ENCODE measurements at regions not wholly inside any gene's neighbourhood (a gene's known extent, or its start where the extent isn't known, plus 50 kb on each side); places are given as distances from the start of the nearest gene placed in this dataset.

DNA sequence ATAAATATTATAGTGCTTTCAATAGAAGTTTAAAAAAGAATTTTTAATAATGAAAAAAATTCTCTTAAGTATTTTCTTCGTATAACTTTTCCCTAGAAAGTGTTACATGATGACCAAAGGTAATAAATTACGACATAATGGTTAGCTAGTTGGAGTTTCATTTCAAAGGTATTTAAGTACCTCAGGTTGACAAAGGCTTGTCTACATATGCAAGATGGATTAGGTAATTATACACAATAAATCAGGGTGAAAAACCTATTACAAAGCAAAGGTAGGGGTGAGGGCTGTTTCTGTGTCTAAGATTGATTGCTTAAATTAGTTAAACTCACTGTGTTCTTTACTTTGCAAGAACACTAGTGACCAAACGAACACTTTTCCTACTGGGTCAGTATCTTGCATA lies 508.5 kb upstream of the FAT1 start:
- Histone ChIP-seq H3K4me3 (ENCODE audit: low read length) (no peak overlapping the region), H3K4me1 (ENCODE audit: control insufficient read depth, insufficient read depth, low read length) (no peaks in the 10 kb centered on the region), H3K27ac (ENCODE audit: low read length) (no peak overlapping the region), H3K9me3 (ENCODE audit: control insufficient read depth, low read length) (no peaks in the 10 kb centered on the region), H3K27me3 (ENCODE audit: control insufficient read depth, insufficient read depth) (no peaks in the 10 kb centered on the region)
- 75% methylated on average over 3 of the region's 3 CpGs for WGBS
- intact Hi-C loops (cut with DNase I): no loop called here
- ATAC-seq: no peak
- DNase-seq: no peak

DNA sequence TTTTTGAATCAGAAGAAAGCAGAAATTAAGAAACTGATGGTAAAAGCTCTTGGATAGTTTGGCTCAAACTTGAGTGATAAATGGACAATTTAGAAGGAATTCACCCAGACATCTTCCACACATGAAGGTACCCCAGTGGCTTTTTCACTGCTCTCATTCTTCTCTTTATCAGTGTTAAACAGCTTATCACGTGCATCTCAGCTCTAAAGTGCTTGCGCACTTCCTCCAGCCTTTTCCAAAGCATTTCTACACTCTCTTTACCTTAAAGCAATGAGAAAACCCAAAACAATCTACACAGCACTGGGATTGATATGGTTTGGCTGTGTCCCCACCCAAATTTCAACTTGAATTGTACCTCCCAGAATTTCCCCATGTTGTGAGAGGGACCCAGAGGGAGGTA lies 509.1 kb upstream of the FAT1 start:
- H3K9me3 ChIP-seq (ENCODE audit: control insufficient read depth, low read length): no peaks in the 10 kb centered on the region
- WGBS: 84% methylated on average over 2 of the region's 2 CpGs
- ATAC-seq: no peak
- DNase-seq: no peak
- no peak overlapping the region for H3K27ac ChIP-seq (ENCODE audit: low read length)
- H3K4me3 ChIP-seq (ENCODE audit: low read length): no peak overlapping the region
- no peaks in the 10 kb centered on the region for H3K27me3 ChIP-seq (ENCODE audit: control insufficient read depth, insufficient read depth)
- H3K4me1 ChIP-seq (ENCODE audit: control insufficient read depth, insufficient read depth, low read length): no peaks in the 10 kb centered on the region
- intact Hi-C loops (cut with DNase I): no loop called here

DNA sequence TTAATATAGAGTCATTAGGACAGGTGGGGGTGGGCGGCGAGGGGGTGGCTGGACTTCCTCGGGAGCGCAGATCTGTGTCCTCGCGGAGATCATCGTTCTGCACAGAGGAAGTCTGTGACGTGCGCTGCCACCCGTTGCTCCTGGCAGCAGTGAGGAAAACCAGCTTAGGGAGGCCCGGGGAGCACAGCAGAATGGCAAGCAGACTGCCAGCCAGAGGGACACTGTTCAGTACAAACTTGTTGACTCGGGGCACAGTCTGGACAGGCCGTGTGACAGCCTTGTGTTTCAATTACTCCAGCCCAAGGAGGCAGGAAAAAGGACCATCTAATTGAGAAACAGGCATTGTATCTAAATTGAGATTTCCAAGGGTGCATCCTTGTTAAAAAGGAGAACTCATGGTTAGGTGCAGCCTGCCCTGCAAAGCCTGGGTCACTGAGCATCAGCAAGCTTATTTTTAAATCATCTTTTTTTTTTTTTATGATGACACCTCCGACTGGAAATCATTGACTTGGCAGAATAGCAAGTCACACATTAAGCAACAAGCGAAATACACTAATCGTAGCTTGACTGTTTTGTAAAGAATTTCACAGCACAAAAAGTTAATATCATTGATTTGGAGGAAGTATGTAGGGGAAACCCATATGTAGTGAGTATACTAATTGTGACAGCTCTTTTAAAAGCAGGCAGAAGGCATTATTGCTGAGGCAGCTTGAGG lies 512.0 kb upstream of the FAT1 start:
- Histone ChIP-seq H3K4me3 (ENCODE audit: low read length) (no peak overlapping the region), H3K27me3 (ENCODE audit: control insufficient read depth, insufficient read depth) (no peaks in the 10 kb centered on the region), H3K4me1 (ENCODE audit: control insufficient read depth, insufficient read depth, low read length) (no peaks in the 10 kb centered on the region), H3K27ac (ENCODE audit: low read length) (no peak overlapping the region), H3K9me3 (ENCODE audit: control insufficient read depth, low read length) (no peaks in the 10 kb centered on the region)
- DNase-seq (no peak), ATAC-seq (no peak)
- WGBS: 77% methylated on average over 16 of the region's 16 CpGs
- intact Hi-C loops (cut with DNase I): no loop called here

DNA sequence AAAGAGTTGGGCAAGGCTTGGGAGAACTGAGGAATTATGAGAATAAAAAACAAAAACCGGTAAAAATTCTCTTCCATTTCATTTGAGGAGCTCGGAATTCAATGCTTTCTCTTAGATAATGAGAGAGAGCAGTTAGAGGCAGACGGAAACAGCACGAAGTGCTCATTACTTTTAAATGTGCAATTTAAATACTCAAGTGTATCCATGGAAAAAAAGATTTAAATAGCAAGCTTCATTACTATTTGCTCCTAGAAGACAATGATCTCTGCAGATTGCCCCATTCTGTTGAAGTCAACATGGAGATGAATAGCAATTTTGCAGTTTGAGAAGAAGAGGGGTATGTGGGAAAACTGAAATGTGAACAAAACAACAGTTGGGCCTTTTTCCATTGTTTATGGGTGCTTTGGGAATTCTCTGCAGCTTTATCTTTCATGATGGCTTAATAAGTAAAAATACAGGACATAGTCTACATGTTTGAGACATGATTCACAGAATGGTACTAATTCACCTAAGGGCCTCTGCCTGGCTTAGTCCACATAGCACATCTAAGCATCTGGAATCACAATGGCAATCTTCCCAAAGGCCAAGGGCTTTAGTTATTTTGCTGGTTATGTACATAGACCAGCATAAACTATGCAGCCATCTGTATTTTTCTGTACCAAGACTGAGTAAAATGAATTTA lies 512.7 kb upstream of the FAT1 start:
- DNase-seq (no peak), ATAC-seq (no peak)
- Histone ChIP-seq H3K4me1 (ENCODE audit: control insufficient read depth, insufficient read depth, low read length) (no peaks in the 10 kb centered on the region), H3K27ac (ENCODE audit: low read length) (no peak overlapping the region), H3K27me3 (ENCODE audit: control insufficient read depth, insufficient read depth) (no peaks in the 10 kb centered on the region), H3K4me3 (ENCODE audit: low read length) (no peak overlapping the region), H3K9me3 (ENCODE audit: control insufficient read depth, low read length) (no peaks in the 10 kb centered on the region)
- 66% methylated on average over 4 of the region's 4 CpGs for WGBS
- intact Hi-C loops (cut with DNase I): no loop called here

DNA sequence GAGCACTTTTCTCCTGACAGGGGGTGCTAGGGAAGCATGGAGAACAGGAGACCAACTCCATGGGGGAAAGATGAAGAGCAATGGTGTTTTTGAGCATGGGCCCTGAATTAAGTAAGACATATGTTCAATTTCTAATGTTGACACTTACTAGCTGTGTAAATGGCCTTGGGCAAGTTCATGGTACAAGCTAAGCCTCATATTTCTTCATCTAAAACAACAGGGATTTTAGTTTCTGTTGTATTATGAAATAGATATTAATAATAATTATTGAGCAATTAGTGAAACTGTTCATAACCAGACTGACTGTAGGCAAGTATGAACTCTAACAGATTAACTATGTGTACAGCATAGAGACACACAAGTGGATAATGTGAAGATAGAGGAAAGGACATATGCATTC lies 515.0 kb upstream of the FAT1 start:
- no peaks in the 10 kb centered on the region for H3K4me1 ChIP-seq (ENCODE audit: control insufficient read depth, insufficient read depth, low read length)

DNA sequence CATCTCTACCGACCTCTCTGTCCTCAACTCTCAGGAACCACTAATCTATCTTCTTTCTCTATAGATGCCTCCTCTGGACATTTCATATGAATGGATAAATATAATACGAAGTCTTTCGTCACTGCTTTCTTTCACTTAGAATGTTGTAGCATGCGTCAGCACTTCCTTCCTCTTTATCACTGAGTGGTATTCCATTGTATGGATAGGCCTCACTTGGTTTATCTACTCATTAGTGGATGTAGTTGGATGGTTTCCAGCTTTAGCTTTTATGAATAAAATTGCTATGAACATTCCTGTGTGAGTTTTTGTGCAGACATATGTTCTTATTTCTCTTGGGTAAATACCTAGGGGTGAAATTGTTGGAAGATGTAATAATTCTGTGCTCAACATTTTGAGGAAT lies 528.2 kb upstream of the FAT1 start:
- no peaks in the 10 kb centered on the region for H3K9me3 ChIP-seq (ENCODE audit: control insufficient read depth, low read length)
- no peak for DNase-seq
- 43% methylated on average over 4 of the region's 4 CpGs for WGBS
- H3K4me3 ChIP-seq (ENCODE audit: low read length): no peak overlapping the region
- ATAC-seq: no peak
- intact Hi-C loops (cut with DNase I): no loop called here
- no peaks in the 10 kb centered on the region for H3K4me1 ChIP-seq (ENCODE audit: control insufficient read depth, insufficient read depth, low read length)
- H3K27ac ChIP-seq (ENCODE audit: low read length): no peak overlapping the region
- no peaks in the 10 kb centered on the region for H3K27me3 ChIP-seq (ENCODE audit: control insufficient read depth, insufficient read depth)

More for the DNA sequence above, 515.0 kb upstream of the FAT1 start:
- DNase-seq (no peak), ATAC-seq (no peak)
- no peaks in the 10 kb centered on the region for H3K9me3 ChIP-seq (ENCODE audit: control insufficient read depth, low read length)
- H3K27ac ChIP-seq (ENCODE audit: low read length): no peak overlapping the region
- intact Hi-C loops (cut with DNase I): no loop called here
- H3K27me3 ChIP-seq (ENCODE audit: control insufficient read depth, insufficient read depth): no peaks in the 10 kb centered on the region
- no peak overlapping the region for H3K4me3 ChIP-seq (ENCODE audit: low read length)

DNA sequence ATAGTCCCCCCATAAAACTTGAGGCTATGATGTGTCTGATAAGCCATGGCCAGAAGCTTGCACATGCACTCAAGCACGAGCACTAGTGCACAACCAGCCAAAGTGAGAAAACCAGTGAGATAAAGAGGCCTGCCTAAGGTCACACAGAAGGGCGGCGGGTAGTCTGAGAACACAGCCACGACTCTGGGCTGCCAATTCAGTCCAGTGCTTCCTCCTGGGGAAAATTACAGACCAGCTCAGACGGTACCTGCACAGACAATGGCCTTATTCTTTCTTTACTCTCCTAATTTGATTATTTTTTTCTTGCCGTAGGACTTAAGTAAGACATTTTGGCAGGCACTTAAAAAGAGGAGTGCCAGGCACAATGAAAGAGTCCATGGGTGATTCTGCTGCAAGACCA lies 533.2 kb upstream of the FAT1 start:
- ATAC-seq (no peak), DNase-seq (no peak)
- WGBS: 58% methylated on average over 6 of the region's 6 CpGs
- no peaks in the 10 kb centered on the region for H3K27me3 ChIP-seq (ENCODE audit: control insufficient read depth, insufficient read depth)
- H3K27ac ChIP-seq (ENCODE audit: low read length): no peak overlapping the region
- H3K4me1 ChIP-seq (ENCODE audit: control insufficient read depth, insufficient read depth, low read length): no peaks in the 10 kb centered on the region
- H3K9me3 ChIP-seq (ENCODE audit: control insufficient read depth, low read length): no peaks in the 10 kb centered on the region
- no peak overlapping the region for H3K4me3 ChIP-seq (ENCODE audit: low read length)
- intact Hi-C loops (cut with DNase I): no loop called here

DNA sequence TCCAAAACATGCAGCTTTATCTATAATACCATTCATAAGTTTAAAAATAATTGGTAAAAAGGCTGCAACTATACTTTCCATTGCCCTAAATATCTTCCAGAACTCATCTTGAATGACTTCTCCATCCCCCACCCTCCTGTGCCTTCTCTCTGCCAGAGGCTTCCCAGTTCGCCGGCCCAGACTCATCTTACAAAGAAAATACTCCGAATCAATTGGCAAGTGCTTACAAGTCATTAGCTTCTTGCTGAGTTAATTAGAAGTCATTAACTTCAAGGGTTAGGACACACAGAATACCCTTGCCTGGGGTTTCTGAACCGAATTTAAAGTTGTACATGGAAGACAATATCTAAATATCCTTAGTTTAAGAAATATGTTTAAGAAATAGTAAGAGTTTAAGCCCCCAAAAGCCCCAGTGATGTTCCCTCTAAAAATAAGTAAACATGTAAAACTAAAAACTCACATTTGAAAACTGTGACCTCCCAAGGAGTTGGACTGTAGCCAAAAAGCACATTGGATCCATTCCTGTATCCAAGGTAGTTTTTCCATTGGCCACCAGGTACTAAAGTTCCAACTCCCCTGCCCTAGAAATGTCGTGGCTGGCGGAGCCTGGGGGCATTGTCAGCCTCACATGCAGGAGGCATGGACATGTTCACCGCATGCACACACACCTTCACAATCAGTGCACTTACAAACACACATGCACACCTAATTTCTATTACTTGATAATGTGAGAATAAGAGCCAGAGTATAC lies 535.2 kb upstream of the FAT1 start:
- 54% methylated on average over 7 of the region's 7 CpGs for WGBS
- H3K9me3 ChIP-seq (ENCODE audit: control insufficient read depth, low read length): no peaks in the 10 kb centered on the region
- intact Hi-C loops (cut with DNase I): no loop called here
- no peak for DNase-seq
- no peak for ATAC-seq
- no peaks in the 10 kb centered on the region for H3K4me1 ChIP-seq (ENCODE audit: control insufficient read depth, insufficient read depth, low read length)
- no peak overlapping the region for H3K4me3 ChIP-seq (ENCODE audit: low read length)
- H3K27me3 ChIP-seq (ENCODE audit: control insufficient read depth, insufficient read depth): no peaks in the 10 kb centered on the region
- H3K27ac ChIP-seq (ENCODE audit: low read length): no peak overlapping the region

DNA sequence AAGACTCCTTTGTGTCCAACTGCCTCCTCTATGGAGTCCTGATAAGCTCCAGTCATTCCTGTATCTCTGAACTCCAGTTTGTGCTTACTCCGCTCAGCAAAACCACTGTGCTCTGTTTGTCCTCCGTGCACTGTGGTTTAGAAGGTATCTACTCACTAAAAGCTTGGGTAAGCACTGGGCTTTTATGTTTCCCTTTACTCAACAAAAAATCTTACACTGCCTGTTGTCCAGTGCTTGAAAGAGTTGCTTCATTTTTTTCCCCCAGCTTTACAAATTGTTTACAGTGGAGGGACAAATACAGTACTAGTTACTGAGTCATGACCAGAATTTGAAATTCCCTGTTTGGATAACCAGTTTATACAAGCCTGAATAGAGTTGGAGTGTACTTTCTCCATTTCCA lies 545.3 kb upstream of the FAT1 start:
- Histone ChIP-seq H3K9me3 (ENCODE audit: control insufficient read depth, low read length) (no peaks in the 10 kb centered on the region), H3K4me3 (ENCODE audit: low read length) (no peak overlapping the region), H3K27ac (ENCODE audit: low read length) (no peak overlapping the region), H3K4me1 (ENCODE audit: control insufficient read depth, insufficient read depth, low read length) (no peaks in the 10 kb centered on the region), H3K27me3 (ENCODE audit: control insufficient read depth, insufficient read depth) (no peaks in the 10 kb centered on the region)
- WGBS: 32% methylated on average over 2 of the region's 2 CpGs
- ATAC-seq (no peak), DNase-seq (no peak)
- intact Hi-C loops (cut with DNase I): no loop called here

DNA sequence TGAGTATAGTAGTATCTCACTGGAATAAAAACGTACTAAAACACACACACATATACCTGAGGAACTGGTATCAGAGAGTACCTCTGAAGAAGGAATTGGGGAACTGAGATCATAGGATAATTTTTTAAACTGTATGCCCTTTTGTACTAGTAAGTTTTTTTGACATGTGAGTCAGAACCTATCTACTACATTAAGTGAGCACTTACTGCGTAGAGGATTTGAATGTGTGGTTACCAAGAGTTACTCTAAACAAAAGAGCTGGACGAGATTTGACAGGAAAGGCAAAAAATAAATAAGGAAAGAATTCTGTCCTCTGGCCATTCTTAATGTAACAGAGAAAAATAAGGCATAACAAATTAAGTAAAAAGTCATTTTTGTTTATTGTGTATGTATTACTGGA lies 546.5 kb upstream of the FAT1 start:
- Histone ChIP-seq H3K27me3 (ENCODE audit: control insufficient read depth, insufficient read depth) (no peaks in the 10 kb centered on the region), H3K9me3 (ENCODE audit: control insufficient read depth, low read length) (no peaks in the 10 kb centered on the region), H3K27ac (ENCODE audit: low read length) (no peak overlapping the region), H3K4me1 (ENCODE audit: control insufficient read depth, insufficient read depth, low read length) (no peaks in the 10 kb centered on the region), H3K4me3 (ENCODE audit: low read length) (no peak overlapping the region)
- DNase-seq (no peak), ATAC-seq (no peak)
- intact Hi-C loops (cut with DNase I): no loop called here
- WGBS: 40% methylated on average over 3 of the region's 3 CpGs

DNA sequence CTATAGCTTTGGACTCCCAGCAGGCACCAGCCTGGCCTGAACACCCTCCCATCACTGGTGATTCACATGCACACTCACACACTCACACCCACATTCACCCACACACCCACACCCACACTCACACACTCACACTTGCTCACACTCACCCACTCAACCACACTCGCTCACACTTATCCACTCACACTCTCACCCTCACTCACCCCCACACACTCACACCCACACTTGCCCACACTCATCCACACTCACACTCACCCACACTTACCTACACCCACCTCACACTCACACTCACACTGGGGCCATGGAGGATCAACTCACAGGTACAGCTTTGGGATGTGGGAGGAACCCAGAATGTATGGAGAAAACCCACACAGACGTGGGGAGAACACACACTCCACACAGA lies 548.2 kb upstream of the FAT1 start:
- DNase-seq (no peak), ATAC-seq (no peak)
- 84% methylated on average over 2 of the region's 2 CpGs for WGBS
- H3K4me3 ChIP-seq (ENCODE audit: low read length): no peak overlapping the region
- no peaks in the 10 kb centered on the region for H3K9me3 ChIP-seq (ENCODE audit: control insufficient read depth, low read length)
- H3K27me3 ChIP-seq (ENCODE audit: control insufficient read depth, insufficient read depth): no peaks in the 10 kb centered on the region
- intact Hi-C loops (cut with DNase I): no loop called here
- H3K27ac ChIP-seq (ENCODE audit: low read length): no peak overlapping the region
- no peaks in the 10 kb centered on the region for H3K4me1 ChIP-seq (ENCODE audit: control insufficient read depth, insufficient read depth, low read length)

Data from right cardiac atrium (tissue), 5 donors.